ENCODE measurements at regions not wholly inside any gene's neighbourhood (a gene's known extent, or its start where the extent isn't known, plus 50 kb on each side); places are given as distances from the start of the nearest gene placed in this dataset.

DNA sequence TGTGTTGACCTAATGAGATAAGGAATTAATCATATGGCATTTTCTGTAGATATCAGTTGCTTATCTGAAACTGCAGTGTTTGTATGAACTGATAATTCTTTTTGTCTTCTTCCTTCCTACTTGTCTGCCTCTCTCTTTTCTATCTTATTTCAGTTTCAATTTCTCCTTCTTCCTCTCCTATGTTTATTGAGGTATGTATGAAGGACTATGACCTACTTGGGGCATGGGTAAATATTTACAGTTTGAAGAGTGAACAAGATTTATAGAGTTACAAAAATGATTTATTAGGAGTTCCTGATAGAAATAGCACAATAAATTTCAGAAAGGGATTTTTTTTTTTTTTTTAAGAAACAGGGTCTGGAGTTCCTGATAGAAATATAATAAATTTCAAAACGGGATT lies 88.7 kb upstream of the MUCL1 start:
- TF ChIP-seq POLR2A (IDR thresholded peaks at IDR 0.05), result no peak
- TF ChIP-seq, protein P1, sequence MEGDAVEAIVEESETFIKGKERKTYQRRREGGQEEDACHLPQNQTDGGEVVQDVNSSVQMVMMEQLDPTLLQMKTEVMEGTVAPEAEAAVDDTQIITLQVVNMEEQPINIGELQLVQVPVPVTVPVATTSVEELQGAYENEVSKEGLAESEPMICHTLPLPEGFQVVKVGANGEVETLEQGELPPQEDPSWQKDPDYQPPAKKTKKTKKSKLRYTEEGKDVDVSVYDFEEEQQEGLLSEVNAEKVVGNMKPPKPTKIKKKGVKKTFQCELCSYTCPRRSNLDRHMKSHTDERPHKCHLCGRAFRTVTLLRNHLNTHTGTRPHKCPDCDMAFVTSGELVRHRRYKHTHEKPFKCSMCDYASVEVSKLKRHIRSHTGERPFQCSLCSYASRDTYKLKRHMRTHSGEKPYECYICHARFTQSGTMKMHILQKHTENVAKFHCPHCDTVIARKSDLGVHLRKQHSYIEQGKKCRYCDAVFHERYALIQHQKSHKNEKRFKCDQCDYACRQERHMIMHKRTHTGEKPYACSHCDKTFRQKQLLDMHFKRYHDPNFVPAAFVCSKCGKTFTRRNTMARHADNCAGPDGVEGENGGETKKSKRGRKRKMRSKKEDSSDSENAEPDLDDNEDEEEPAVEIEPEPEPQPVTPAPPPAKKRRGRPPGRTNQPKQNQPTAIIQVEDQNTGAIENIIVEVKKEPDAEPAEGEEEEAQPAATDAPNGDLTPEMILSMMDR (IDR thresholded peaks at IDR 0.05), result no peak
- TF ChIP-seq POLR2AphosphoS5 (IDR thresholded peaks at IDR 0.05), result no peak
- TF ChIP-seq EP300 (IDR thresholded peaks at IDR 0.05), result no peak
